ENCODE measurements at regions not wholly inside any gene's neighbourhood (a gene's known extent, or its start where the extent isn't known, plus 50 kb on each side); places are given as distances from the start of the nearest gene placed in this dataset.
"Not testable (repeated sequence)": the region's sequence is repeated elsewhere in the genome, so short reads cannot be mapped to it uniquely, and the experiment has no call there.

GRCh38 chr19:30106417-30107095 is 164.5 kb downstream of the URI1 start:
- Histone ChIP-seq H3K9me3 (ENCODE audit: control insufficient read depth, low read length) (no peaks in the 10 kb centered on the region), H3K4me3 (ENCODE audit: low read length) (no peak overlapping the region), H3K27me3 (ENCODE audit: control insufficient read depth, insufficient read depth) (no peaks in the 10 kb centered on the region), H3K4me1 (ENCODE audit: control insufficient read depth, insufficient read depth, low read length) (no peaks in the 10 kb centered on the region), H3K27ac (ENCODE audit: low read length) (no peak overlapping the region)
- 82% methylated on average over 11 of the region's 11 CpGs for WGBS
- intact Hi-C loops (cut with DNase I), result no loop called here
- DNase-seq (no peak), ATAC-seq (no peak)

GRCh38 chr19:30107251-30107650 is 165.2 kb downstream of the URI1 start:
- H3K27me3 ChIP-seq (ENCODE audit: control insufficient read depth, insufficient read depth), result no peaks in the 10 kb centered on the region
- intact Hi-C loops (cut with DNase I), result no loop called here
- no peak for DNase-seq

GRCh38 chr19:30109565-30109964 is 167.5 kb downstream of the URI1 start:
- Histone ChIP-seq H3K27me3 (ENCODE audit: control insufficient read depth, insufficient read depth) (no peaks in the 10 kb centered on the region), H3K9me3 (ENCODE audit: control insufficient read depth, low read length) (no peaks in the 10 kb centered on the region), H3K4me1 (ENCODE audit: control insufficient read depth, insufficient read depth, low read length) (no peaks in the 10 kb centered on the region), H3K4me3 (ENCODE audit: low read length) (no peak overlapping the region), H3K27ac (ENCODE audit: low read length) (no peak overlapping the region)
- no peak for DNase-seq
- 73% methylated on average over 5 of the region's 5 CpGs for WGBS
- no peak for ATAC-seq
- intact Hi-C loops (cut with DNase I), result no loop called here

More at GRCh38 chr19:30107251-30107650, 165.2 kb downstream of the URI1 start:
- WGBS, result 42% methylated on average over 12 of the region's 12 CpGs
- no peak overlapping the region for H3K27ac ChIP-seq (ENCODE audit: low read length)
- no peaks in the 10 kb centered on the region for H3K9me3 ChIP-seq (ENCODE audit: control insufficient read depth, low read length)
- ATAC-seq, result no peak
- no peaks in the 10 kb centered on the region for H3K4me1 ChIP-seq (ENCODE audit: control insufficient read depth, insufficient read depth, low read length)
- no peak overlapping the region for H3K4me3 ChIP-seq (ENCODE audit: low read length)

- intact Hi-C loops (cut with DNase I), result no loop called here
- DNase-seq, result no peak
Observed at GRCh38 chr19:30111021-30111855, 169.2 kb downstream of the URI1 start.

GRCh38 chr19:30112171-30112570 is 170.1 kb downstream of the URI1 start:
- DNase-seq (no peak), ATAC-seq (no peak)
- Histone ChIP-seq H3K27me3 (ENCODE audit: control insufficient read depth, insufficient read depth) (no peaks in the 10 kb centered on the region), H3K4me3 (ENCODE audit: low read length) (no peak overlapping the region), H3K9me3 (ENCODE audit: control insufficient read depth, low read length) (no peaks in the 10 kb centered on the region), H3K4me1 (ENCODE audit: control insufficient read depth, insufficient read depth, low read length) (no peaks in the 10 kb centered on the region), H3K27ac (ENCODE audit: low read length) (no peak overlapping the region)
- 91% methylated on average over 9 of the region's 9 CpGs for WGBS
- intact Hi-C loops (cut with DNase I), result no loop called here

More at GRCh38 chr19:30111021-30111855, 169.2 kb downstream of the URI1 start:
- 90% methylated on average over 22 of the region's 22 CpGs for WGBS
- Histone ChIP-seq H3K4me3 (ENCODE audit: low read length) (no peak overlapping the region), H3K27me3 (ENCODE audit: control insufficient read depth, insufficient read depth) (no peaks in the 10 kb centered on the region), H3K9me3 (ENCODE audit: control insufficient read depth, low read length) (no peaks in the 10 kb centered on the region), H3K4me1 (ENCODE audit: control insufficient read depth, insufficient read depth, low read length) (no peaks in the 10 kb centered on the region), H3K27ac (ENCODE audit: low read length) (no peak overlapping the region)
- no peak for ATAC-seq

- Histone ChIP-seq H3K4me1 (ENCODE audit: control insufficient read depth, insufficient read depth, low read length) (no peaks in the 10 kb centered on the region), H3K4me3 (ENCODE audit: low read length) (no peak overlapping the region), H3K27ac (ENCODE audit: low read length) (no peak overlapping the region), H3K9me3 (ENCODE audit: control insufficient read depth, low read length) (no peaks in the 10 kb centered on the region), H3K27me3 (ENCODE audit: control insufficient read depth, insufficient read depth) (no peaks in the 10 kb centered on the region)
- WGBS, result 86% methylated on average over 8 of the region's 8 CpGs
- no peak for DNase-seq
- no peak for ATAC-seq
- intact Hi-C loops (cut with DNase I), result no loop called here
Observed at GRCh38 chr19:30112666-30113065, 170.6 kb downstream of the URI1 start.

- no peaks in the 10 kb centered on the region for H3K4me1 ChIP-seq (ENCODE audit: control insufficient read depth, insufficient read depth, low read length)
- intact Hi-C loops (cut with DNase I), result no loop called here
- no peak overlapping the region for H3K27ac ChIP-seq (ENCODE audit: low read length)
- H3K9me3 ChIP-seq (ENCODE audit: control insufficient read depth, low read length), result no peaks in the 10 kb centered on the region
- no peak overlapping the region for H3K4me3 ChIP-seq (ENCODE audit: low read length)
- DNase-seq (no peak), ATAC-seq (no peak)
- 51% methylated on average over 5 of the region's 5 CpGs for WGBS
- H3K27me3 ChIP-seq (ENCODE audit: control insufficient read depth, insufficient read depth), result no peaks in the 10 kb centered on the region
Observed at GRCh38 chr19:30113186-30113585, 171.1 kb downstream of the URI1 start.

- ATAC-seq; H3K27me3 ChIP-seq (ENCODE audit: control insufficient read depth, insufficient read depth); intact Hi-C loops (cut with DNase I): not testable (repeated sequence)
Observed at GRCh38 chr19:30114095-30114494, 172.1 kb downstream of the URI1 start.

GRCh38 chr19:30115947-30116346 is 173.9 kb downstream of the URI1 start:
- no peak overlapping the region for H3K4me3 ChIP-seq (ENCODE audit: low read length)
- no peaks in the 10 kb centered on the region for H3K27me3 ChIP-seq (ENCODE audit: control insufficient read depth, insufficient read depth)
- WGBS, result 91% methylated on average over 2 of the region's 2 CpGs
- no peak overlapping the region for H3K27ac ChIP-seq (ENCODE audit: low read length)
- intact Hi-C loops (cut with DNase I), result no loop called here
- no peak for ATAC-seq
- DNase-seq, result no peak
- no peaks in the 10 kb centered on the region for H3K9me3 ChIP-seq (ENCODE audit: control insufficient read depth, low read length)
- no peaks in the 10 kb centered on the region for H3K4me1 ChIP-seq (ENCODE audit: control insufficient read depth, insufficient read depth, low read length)

More at GRCh38 chr19:30114095-30114494, 172.1 kb downstream of the URI1 start:
- not testable (repeated sequence) for H3K4me3 ChIP-seq (ENCODE audit: low read length); H3K9me3 ChIP-seq (ENCODE audit: control insufficient read depth, low read length); DNase-seq; H3K27ac ChIP-seq (ENCODE audit: low read length); H3K4me1 ChIP-seq (ENCODE audit: control insufficient read depth, insufficient read depth, low read length)
- WGBS, result 80% methylated on average over 5 of the region's 5 CpGs

GRCh38 chr19:30116530-30116929 is 174.5 kb downstream of the URI1 start:
- no peaks in the 10 kb centered on the region for H3K27me3 ChIP-seq (ENCODE audit: control insufficient read depth, insufficient read depth)
- H3K9me3 ChIP-seq (ENCODE audit: control insufficient read depth, low read length), result no peaks in the 10 kb centered on the region
- intact Hi-C loops (cut with DNase I), result no loop called here
- no peak overlapping the region for H3K4me3 ChIP-seq (ENCODE audit: low read length)
- DNase-seq (no peak), ATAC-seq (no peak)
- no peaks in the 10 kb centered on the region for H3K4me1 ChIP-seq (ENCODE audit: control insufficient read depth, insufficient read depth, low read length)
- no peak overlapping the region for H3K27ac ChIP-seq (ENCODE audit: low read length)

GRCh38 chr19:30116984-30117555 is 175.0 kb downstream of the URI1 start:
- no peak overlapping the region for H3K4me3 ChIP-seq (ENCODE audit: low read length)
- H3K27ac ChIP-seq (ENCODE audit: low read length), result no peak overlapping the region
- H3K27me3 ChIP-seq (ENCODE audit: control insufficient read depth, insufficient read depth), result no peaks in the 10 kb centered on the region
- H3K4me1 ChIP-seq (ENCODE audit: control insufficient read depth, insufficient read depth, low read length), result no peaks in the 10 kb centered on the region
- intact Hi-C loops (cut with DNase I), result no loop called here
- ATAC-seq (no peak), DNase-seq (no peak)
- no peaks in the 10 kb centered on the region for H3K9me3 ChIP-seq (ENCODE audit: control insufficient read depth, low read length)
- WGBS, result 70% methylated on average over 16 of the region's 16 CpGs
